Stimulated activated CD4-positive, alpha-beta T cell treated with anti-CD3 and anti-CD28 coated beads, Interleukin-2, amount 100 ng/mL, for 48 hours (primary cell): ENCODE measurements at regions not wholly inside any gene's neighbourhood (a gene's known extent, or its start where the extent isn't known, plus 50 kb on each side); places are given as distances from the start of the nearest gene placed in this dataset.
"Not testable (repeated sequence)": the region's sequence is repeated elsewhere in the genome, so short reads cannot be mapped to it uniquely, and the experiment has no call there.

Experiments
- DNase-seq, 2 donors: peaks; one replicate each; pipeline ENCODE4 v3.0.0-alpha.2; 2020

GRCh38 chr12:131529196-131530040 is 181.5 kb upstream of the SFSWAP start:
- no peak for DNase-seq

DNA sequence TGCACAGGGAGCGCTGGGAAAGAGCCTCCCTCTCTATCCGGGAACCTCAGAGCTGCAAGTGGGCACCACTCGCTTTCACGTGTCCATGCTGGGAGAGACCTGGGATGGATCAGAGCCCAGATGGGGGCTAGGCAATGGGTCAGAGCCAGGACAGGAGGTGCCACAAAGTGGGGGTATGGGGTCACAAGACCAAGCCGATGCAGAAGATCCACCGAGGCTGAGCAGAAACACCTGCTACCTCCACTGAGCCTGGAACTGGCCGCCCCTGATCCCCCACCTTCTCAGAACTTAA is 180.9 kb upstream of the SFSWAP start:
- DNase-seq, result no peak

DNA sequence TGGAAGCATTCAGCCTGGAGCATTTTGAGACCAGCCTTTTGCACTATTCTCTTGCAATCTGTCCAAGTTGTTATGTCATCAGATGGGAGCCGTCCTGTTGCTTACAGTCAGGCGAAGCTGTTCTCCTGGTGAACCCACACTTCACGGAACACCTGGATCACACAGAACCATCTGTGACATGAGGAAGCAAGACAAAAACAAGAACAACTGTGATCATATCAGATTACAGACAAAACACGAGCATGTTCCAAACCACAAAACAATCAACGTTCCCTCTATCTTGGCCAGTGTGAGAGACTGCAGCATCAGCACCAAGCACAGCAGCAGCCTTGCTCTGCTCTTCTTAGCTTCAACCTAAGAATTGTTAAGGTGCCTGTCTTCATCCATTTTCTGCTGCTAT is 180.5 kb upstream of the SFSWAP start:
- no peak for DNase-seq

GRCh38 chr12:131533139-131533538 is 177.8 kb upstream of the SFSWAP start:
- DNase-seq, result no peak

DNA sequence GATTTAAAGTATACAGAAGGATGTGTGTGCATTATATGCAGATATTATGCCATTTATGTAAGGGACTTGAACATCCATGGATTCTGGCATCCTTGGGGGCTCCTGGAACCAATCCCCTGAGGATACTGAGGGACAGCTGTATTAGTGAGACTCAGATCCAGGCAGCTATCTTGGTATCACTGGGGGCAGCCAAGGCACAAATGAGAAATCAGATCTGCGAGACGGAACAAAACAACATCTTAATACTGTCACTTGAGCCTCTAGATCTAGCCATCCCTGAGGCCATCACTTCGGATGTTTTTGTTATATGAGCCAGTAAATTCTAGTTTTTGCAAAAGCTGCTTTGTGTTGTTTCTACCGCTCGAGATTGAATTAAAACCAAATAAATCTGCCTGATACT is 175.1 kb upstream of the SFSWAP start:
- no peak for DNase-seq

GRCh38 chr12:131536337-131536736 is 174.6 kb upstream of the SFSWAP start:
- DNase-seq, result no peak

- DNase-seq, result no peak
Measured at GRCh38 chr12:131536766-131537165, 174.1 kb upstream of the SFSWAP start.

DNA sequence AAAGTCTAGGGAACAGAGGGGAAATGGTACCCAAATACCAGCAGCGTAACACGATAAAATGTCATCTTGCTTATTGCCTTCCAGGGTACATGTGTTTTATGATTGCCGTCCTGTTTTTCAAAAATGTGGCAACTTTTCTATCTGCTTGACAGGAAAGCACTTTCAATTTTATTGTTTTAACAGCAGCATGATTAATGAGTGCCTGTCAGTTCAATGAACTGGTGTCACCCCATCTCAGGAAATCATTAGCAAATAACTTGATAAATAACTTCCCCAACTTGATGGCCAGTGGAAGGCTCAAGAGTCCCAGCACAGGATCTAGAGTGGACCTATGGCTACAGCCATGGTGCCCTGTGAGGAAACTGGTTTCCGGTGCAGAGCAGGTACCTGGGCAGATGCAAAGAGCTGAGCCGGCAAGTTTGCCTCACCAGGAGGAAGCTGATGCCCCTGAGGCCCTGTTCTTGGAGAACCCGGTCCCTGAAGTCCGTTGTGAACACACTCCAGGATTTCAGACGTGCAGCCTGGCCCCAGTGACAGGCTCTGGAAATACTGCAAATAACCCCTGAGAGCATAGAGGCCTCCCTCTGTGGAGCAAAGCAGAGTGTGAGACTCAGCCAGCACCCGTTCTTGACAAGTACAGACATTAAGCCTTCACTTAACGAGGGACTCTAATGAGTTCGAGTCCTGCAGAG is 173.5 kb upstream of the SFSWAP start:
- DNase-seq, result no peak

DNA sequence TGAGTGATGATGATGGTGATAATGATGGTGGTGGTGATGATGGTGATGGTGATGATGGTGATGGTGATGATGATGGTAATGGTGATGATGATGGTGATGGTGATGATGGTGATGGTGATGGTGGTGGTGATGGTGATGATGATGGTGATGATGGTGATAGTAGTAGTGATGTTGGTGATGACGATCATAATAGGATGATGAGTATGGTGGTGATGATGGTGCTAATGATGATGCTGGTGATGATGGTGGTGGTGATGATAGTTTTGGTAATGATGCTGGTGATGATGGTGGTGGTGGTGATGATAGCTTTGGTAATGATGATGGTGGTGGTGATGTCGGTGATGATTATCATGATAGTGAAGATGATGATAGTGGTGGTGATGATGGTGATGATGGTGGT is 171.5 kb upstream of the SFSWAP start:
- DNase-seq, result no peak

GRCh38 chr12:131540138-131540623 is 170.7 kb upstream of the SFSWAP start:
- no peak for DNase-seq

DNA sequence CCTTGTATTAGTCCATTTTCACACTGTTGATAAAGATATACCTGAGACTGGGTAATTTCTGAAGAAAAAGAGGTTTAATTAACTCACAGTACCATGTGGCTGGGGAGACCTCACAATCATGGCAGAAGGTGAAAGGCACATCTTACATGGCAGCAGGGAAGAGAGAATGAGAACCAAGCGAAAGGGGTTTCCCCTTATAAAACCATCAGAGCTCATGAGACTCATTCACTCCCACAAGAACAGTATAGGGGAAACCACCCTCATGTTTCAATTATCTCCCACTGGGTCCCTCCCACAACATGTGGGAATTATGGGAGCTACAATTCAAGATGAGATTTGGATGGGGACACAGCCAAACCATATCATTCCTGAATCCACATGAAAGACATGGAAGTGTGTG is 169.4 kb upstream of the SFSWAP start:
- not testable (repeated sequence) for DNase-seq

DNA sequence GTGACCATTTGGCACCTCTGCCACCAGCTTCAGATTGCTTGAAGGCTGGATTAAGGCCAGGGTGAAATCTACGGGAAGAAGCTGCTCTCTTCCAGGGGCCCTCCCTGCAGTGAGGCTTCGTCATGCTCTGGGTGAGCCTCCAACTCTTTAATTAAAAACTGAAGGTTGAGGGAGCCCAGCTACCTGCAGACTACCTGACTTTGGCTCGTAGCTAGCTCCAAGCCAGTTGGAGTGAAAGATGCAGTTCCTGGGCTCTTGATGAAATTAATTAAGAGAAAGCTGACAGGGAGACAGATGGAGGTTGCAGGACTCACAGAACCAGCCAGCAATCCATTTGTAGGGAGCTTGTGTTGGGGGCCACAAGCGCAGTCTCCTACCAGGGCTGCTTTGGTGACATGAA is 168.5 kb upstream of the SFSWAP start:
- no peak for DNase-seq

- no peak for DNase-seq
Measured at GRCh38 chr12:131543040-131543439, 167.8 kb upstream of the SFSWAP start.

DNA sequence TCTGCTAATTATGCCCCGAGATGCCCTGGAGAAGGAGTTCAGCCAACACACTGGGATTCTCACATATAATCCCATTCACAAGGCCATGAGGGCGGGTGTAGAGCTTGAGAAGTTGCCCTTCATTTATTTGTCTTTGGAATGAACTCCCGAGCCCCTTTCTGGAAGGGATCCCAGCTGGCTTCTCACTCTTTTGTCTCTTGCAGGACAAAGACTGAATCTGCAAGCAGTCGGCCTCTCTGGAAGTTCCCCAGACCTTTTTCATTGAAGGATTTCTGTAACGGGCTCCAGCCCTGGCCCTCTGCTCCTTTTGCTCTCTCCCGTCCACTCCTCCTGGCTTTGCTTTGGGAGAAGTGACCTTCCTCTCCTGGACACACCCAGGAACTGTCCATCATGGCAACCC is 163.3 kb upstream of the SFSWAP start:
- no peak for DNase-seq

DNA sequence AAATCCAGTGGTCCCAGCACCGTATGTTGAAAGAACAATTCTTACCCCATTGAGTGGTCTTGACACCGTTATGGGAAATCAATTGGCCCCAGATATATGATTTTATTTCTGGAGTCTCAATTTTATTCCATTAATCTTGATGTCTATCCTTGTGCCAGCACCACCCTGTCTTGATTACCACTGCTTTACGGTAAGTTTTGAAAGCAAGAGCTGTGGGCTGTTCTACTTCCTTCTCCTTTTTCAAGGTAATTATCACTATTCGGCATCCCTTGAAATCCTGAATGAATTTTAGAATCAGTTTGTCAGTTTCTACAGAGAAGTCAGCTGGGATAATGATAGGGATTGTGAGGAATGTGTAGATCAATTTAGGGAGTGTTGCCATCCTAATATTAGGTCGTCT is 160.8 kb upstream of the SFSWAP start:
- no peak for DNase-seq

- DNase-seq, result no peak
Measured at GRCh38 chr12:131551675-131552491, 159.0 kb upstream of the SFSWAP start.

GRCh38 chr12:131552492-131552863 is 158.4 kb upstream of the SFSWAP start:
- no peak for DNase-seq

DNA sequence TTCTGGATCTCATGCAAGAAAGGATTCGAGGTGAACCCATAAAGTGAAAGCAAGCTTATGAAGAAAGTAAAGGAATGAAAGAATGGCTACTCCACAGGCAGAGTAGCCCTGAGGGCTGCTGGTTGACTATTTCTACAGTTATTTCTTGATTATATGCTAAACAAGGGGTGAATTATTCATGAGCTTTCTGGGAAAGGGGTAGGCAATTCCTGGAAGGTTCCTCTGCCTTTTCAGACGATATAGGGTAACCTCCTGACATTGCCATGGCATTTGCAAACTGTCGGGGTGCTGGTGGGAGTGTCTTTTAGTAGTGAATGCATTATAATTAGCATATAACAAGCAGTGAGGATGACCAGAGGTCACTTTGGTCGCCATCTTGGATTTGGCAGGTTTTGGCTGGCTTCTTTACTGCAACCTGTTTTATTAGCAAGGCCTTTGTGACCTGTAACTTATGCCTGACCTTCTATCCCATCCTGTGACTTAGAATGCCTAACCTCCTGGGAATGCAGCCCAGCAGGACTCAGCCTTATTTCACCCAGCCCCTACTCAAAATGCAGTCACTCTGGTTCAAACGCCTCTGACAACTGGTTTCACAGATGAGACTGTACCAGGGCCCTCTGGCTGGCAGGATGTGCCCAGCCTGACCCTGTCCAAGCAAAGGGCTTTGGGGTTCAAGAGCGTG is 157.7 kb upstream of the SFSWAP start:
- DNase-seq, result no peak

DNA sequence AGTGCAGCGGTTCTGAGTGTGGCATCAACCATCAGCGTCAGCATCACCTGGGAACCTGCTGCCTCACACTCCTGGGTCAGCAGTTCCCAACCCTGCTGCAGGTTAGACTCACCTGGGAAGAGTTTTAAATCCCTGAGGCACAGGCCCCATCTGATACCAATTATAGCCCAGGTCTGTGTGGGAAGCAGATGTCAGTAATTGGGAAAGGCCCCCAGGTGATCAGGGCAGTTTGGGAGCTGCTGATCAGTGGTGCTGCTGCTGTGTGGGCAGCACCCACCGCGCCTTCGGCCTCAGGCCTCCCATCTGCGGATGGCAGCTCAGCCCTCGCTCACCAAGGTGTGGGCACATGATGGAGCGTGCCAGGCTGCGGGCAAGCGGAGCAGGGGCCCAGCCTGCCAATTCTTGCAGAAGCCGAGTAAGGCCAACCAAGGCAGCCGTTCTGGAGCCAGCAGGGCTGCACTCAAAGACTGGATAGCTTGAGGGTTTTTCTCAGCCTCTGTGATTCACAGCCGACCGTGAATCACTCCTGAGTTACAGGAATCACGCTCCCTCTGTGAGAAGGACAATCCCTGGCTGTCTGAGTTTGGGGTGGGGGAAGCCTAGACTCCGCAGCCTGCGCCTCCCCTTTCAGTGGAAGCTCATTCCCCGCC is 155.6 kb upstream of the SFSWAP start:
- no peak for DNase-seq

- DNase-seq, result no peak
Measured at GRCh38 chr12:131555866-131556265, 155.0 kb upstream of the SFSWAP start.

DNA sequence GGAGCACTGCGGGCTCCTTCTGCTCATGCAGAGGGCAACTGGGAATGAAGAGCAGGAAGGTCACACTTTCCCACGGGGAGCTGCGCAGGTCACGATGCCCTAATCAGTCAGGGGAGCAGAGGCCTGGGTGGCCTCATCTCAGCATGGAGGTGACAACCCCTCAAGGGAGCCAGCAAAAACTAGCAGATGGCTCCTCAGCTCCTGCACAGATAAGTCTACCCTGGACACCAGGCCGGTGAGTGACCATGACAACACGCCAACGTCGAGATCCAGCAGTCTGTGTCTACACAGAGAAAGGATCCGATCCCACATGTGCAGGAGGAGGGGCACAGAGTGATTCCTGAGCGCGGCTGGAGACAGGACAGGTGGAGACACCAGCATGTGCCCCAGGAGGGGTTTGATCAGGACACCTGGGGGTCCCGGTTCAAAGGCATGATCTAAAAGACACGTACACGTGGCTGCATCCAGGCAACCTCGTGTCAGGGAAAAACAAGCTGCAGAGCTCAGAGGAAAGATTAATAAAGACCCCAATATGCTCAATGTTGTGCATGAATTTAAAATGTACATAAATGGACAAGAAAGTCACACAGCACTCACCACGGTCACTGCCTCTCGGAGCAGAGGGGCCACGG is 153.7 kb upstream of the SFSWAP start:
- DNase-seq, result no peak
